Motor neuron (in vitro differentiated cells): ENCODE measurements at regions not wholly inside any gene's neighbourhood (a gene's known extent, or its start where the extent isn't known, plus 50 kb on each side); places are given as distances from the start of the nearest gene placed in this dataset.

ENCODE experiments used
- ATAC-seq, 8 experiments: fragments of 200-7000 bp; cut with Tn5 transposase; replicated peaks in 6 of 8; 2 replicates each; pipeline ENCODE4 v1.8.0; 2021; ENCODE audit warnings: mild to moderate bottlenecking in 8 of 8, moderate library complexity in 8 of 8
- H3K27ac ChIP-seq, 2 donors: fragments of 250-450 bp; sonication (Bioruptor Pico); 2 replicates each; pipeline ENCODE4 v1.9.0; 2021; ENCODE audit warnings: antibody characterized with exemption in 2 of 2, mild to moderate bottlenecking in 2 of 2, moderate library complexity in 1 of 2
- H3K4me1 ChIP-seq, 2 donors: fragments of 250-450 bp; sonication (Bioruptor Pico); replicated peaks in 1 of 2; 2 replicates each; pipeline ENCODE4 v1.6.1; 2021; ENCODE audit warnings: antibody characterized with exemption in 2 of 2, mild to moderate bottlenecking in 2 of 2, moderate library complexity in 1 of 2
- H3K4me3 ChIP-seq, 5 donors: fragments of 250-450 bp; sonication (Bioruptor Pico); 2 replicates each; pipeline ENCODE4 v1.9.0; 2021; ENCODE audit warnings: antibody characterized with exemption in 5 of 5, mild to moderate bottlenecking in 5 of 5, moderate library complexity in 4 of 5
- WGBS, 10 experiments: fragments of 450-650 bp; shearing (Covaris generic); methylation state at CpG; one replicate each; pipeline ENCODE4 v1.0.0; 2022; 5-methylcytosine and 5-hydroxymethylcytosine counted together
- in situ Hi-C, 9 experiments: fragments of 400-800 bp; cut with MboI; loops; one replicate each; pipeline ENCODE4 v1.15.0; 2021; ENCODE audit warnings: low sequenced_read_pairs in 9 of 9, low pct_unique_long_range_greater_than_20kb in 2 of 9; ENCODE audit not compliant: unreplicated experiment in 9 of 9

DNA sequence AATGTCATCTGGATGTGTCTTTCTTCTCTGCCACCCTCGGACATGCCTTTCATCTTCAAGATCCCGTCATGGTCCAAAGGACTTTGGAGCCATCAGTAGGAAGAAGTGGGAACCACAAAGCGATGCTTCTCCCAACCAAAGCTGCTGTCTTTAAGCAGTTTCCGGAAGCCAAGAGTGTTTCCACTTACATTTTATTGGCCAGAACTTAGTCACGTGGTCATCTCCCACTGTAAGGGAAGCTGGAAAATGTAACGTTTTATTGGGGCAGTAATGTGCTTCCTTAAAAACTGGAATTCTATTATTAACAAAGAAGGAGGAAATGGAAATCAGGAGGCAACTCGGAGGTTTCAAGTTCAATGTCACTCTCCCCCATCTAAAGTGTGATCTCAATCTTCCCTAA is 170.8 kb downstream of the ATG4C start:
- in situ Hi-C loops, result no loop called here
- no peak overlapping the region for H3K27ac ChIP-seq
- no peak overlapping the region for H3K4me3 ChIP-seq
- WGBS, 10 experiments, result 6 to 88% (median 79%) methylated on average over 2 to 7 of the region's 7 CpGs; no CpG with 5 or more reads in 1 of the 10 experiments
- ATAC-seq, result no peak
- H3K4me1 ChIP-seq, result peaks cover 10 to 12% of the 10 kb centered on the region in 2 donors

DNA sequence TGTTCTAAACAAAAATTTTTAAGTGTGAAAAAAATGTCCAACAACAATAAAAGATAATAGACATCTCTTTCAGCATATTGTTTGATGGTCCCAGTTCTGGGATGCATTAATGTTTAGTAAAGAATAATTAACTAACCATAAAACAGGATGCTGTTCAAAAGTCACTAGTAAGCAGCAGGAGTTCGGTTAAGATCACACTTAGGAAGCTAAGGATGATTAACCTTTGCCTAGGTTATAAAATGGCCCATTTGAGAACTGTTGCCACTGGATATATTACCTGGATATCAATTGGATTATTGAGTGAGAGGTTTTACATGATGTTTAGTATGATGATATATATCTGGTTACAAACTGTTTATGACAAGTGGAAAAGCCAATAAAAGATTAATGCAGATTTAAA is 171.7 kb downstream of the ATG4C start:
- in situ Hi-C loops, result no loop called here
- WGBS, 10 experiments, result 0 to 100% (median 86%) methylated on average over 1 of the region's 1 CpG; no CpG with 5 or more reads in 2 of the 10 experiments
- no peak for ATAC-seq
- Histone ChIP-seq H3K27ac (no peak overlapping the region), H3K4me1 (peaks cover 10 to 12% of the 10 kb centered on the region in 2 donors), H3K4me3 (no peak overlapping the region)

GRCh38 chr1:62962014-62962812 is 178.3 kb downstream of the ATG4C start:
- in situ Hi-C loops, result no loop called here
- H3K4me1 ChIP-seq, result peaks cover 0 to 2% of the 10 kb centered on the region in 2 donors
- ATAC-seq, result peak in 3 of 8 experiments; percentile 44 to 52 (median 50)
- WGBS, 10 experiments, result 0 to 75% (median 57%) methylated on average over 1 to 4 of the region's 4 CpGs
- H3K27ac ChIP-seq, result no peak overlapping the region
- H3K4me3 ChIP-seq, result no peak overlapping the region

DNA sequence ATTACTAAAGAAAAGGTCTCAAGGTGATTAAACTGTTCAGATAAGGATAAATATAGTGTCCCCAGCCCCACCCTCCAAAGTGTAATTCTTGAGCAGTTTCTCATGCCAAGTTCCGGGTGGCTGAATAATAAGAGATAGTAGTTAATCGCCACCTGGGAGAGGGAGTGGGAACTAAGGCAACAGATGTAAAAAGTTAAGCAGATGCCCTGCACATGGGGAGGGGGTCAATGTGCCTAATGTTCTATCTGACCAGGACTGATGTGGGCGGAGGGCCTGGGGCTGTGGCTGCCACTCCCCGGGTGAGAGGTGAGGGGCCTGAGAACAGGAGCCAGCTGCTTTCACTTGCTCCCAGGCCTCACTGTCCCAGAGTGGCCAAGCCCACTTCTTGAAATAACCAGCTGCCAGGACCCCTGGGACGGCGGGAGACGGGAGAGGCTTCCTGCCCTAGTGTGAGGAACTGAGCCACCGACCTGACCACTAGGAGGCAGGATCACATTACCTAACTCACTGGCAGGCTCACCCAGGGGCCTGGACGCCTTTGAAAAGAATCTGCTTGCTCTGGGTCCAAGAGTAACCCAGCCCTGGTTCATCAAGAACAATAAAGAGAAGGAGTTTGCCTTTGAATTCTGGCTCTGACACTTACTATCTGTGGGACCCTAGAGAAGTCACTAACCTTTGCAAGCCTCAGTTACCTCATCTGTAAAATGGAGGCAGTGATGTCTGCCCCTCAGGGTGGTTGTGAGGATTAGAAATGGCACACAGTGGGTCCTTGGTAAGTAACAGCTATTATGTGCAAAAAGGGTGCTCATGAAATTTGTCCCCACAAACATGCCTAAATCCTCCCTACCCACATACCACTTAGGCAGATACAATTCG is 179.2 kb downstream of the ATG4C start:
- ATAC-seq, result peak; percentile 65 to 89 (median 82)
- in situ Hi-C loops, result no loop called here
- H3K4me1 ChIP-seq, result peaks cover 0 to 2% of the 10 kb centered on the region in 2 donors
- WGBS, 10 experiments, result 13 to 100% (median 48%) methylated on average over 1 to 8 of the region's 10 CpGs; no CpG with 5 or more reads in 2 of the 10 experiments
- H3K4me3 ChIP-seq, result no peak overlapping the region
- no peak overlapping the region for H3K27ac ChIP-seq

GRCh38 chr1:62964141-62964540 is 180.2 kb downstream of the ATG4C start:
- H3K27ac ChIP-seq, result no peak overlapping the region
- no peak overlapping the region for H3K4me3 ChIP-seq
- WGBS, 10 experiments, result 0 to 100% (median 85%) methylated on average over 1 to 3 of the region's 3 CpGs; no CpG with 5 or more reads in 2 of the 10 experiments
- H3K4me1 ChIP-seq, result peaks cover 0 to 2% of the 10 kb centered on the region in 2 donors
- no peak for ATAC-seq
- in situ Hi-C loops, result no loop called here

GRCh38 chr1:62967031-62967430 is 183.1 kb downstream of the ATG4C start:
- in situ Hi-C loops, result no loop called here
- 35 to 98% (median 85%) methylated on average over 1 to 5 of the region's 10 CpGs; no CpG with 5 or more reads in 4 of the 10 experiments for WGBS, 10 experiments
- no peak overlapping the region for H3K27ac ChIP-seq
- H3K4me3 ChIP-seq, result no peak overlapping the region
- ATAC-seq, result no peak
- peaks cover 0 to 2% of the 10 kb centered on the region in 2 donors for H3K4me1 ChIP-seq

DNA sequence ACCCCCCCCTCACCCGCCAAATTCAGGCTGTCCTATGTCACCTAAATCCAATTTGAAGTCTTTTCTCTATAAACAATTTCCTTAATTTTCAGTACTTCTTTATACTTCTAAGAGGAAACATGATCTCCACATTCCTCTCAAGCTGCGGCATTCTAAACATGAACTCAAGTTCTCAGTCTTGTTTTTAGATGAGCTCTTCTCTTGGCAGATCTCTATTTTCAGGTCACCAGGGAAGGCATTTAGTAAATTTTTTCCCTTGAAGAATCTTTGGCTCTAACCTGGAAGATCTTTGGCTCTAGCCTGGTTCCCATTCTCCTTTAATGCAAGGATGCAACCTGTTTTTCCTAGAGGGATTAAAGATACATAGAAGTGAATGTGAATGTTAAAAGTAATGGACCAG is 193.4 kb downstream of the ATG4C start:
- no peak overlapping the region for H3K27ac ChIP-seq
- H3K4me3 ChIP-seq, result no peak overlapping the region
- H3K4me1 ChIP-seq, result peaks cover 27 to 54% of the 10 kb centered on the region in 2 donors
- in situ Hi-C loops, result loop anchor here in 1 of 9 experiments (25.0 kb wide), 1 partner anchor 140 kb away; no protein-coding TSS in a partner anchor
- 29 to 100% (median 90%) methylated on average over 1 to 2 of the region's 2 CpGs for whole genome bisulfite sequencing, 10 experiments
- ATAC-seq, result no peak

GRCh38 chr1:62978741-62979140 is 194.8 kb downstream of the ATG4C start:
- peaks cover 27 to 54% of the 10 kb centered on the region in 2 donors for H3K4me1 ChIP-seq
- ATAC-seq, result peak in 5 of 8 experiments; percentile 35 to 71 (median 65)
- in situ Hi-C loops, result loop anchor here in 1 of 9 experiments (25.0 kb wide), 1 partner anchor 141 kb away; no protein-coding TSS in a partner anchor
- H3K27ac ChIP-seq, result no peak overlapping the region
- no peak overlapping the region for H3K4me3 ChIP-seq
- 0 to 65% (median 40%) methylated on average over 1 to 2 of the region's 2 CpGs; no CpG with 5 or more reads in 1 of the 10 experiments for WGBS, 10 experiments

- H3K4me1 ChIP-seq, result peaks cover 21 to 32% of the 10 kb centered on the region in 2 donors
- no peak overlapping the region for H3K27ac ChIP-seq
- no peak for ATAC-seq
- no peak overlapping the region for H3K4me3 ChIP-seq
- WGBS, 10 experiments, result 65 to 97% (median 89%) methylated on average over 3 to 5 of the region's 5 CpGs; no CpG with 5 or more reads in 3 of the 10 experiments
- in situ Hi-C loops, result loop anchor here in 1 of 9 experiments (25.0 kb wide), 1 partner anchor 144 kb away; no protein-coding TSS in a partner anchor
Measured at GRCh38 chr1:62981434-62981833, 197.5 kb downstream of the ATG4C start.

DNA sequence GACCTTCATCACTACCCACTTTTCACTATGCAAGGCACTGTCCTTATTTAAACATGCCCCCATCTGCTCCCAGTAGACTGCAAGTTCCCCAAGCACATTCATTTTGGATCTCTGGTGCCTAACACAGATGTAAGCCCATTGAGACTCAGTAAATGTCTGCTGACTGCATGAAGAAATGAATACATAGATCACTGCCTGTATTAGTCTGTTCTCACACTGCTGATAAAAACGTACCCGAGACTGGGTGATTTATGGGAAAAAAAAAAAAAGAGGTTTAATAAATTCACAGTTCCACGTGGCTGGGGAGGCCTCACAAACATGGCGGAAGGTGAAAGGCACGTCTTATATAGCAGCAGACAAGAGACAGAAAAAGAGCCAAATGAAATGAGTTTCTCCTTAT is 204.9 kb downstream of the ATG4C start:
- in situ Hi-C loops, result loop anchor here in 1 of 9 experiments (25.0 kb wide), 1 partner anchor 152 kb away; no protein-coding TSS in a partner anchor
- Histone ChIP-seq H3K27ac (no peak overlapping the region), H3K4me3 (no peak overlapping the region), H3K4me1 (no peaks in the 10 kb centered on the region)
- ATAC-seq, result peak in 4 of 8 experiments; percentile 48 to 56 (median 52)
- WGBS, 10 experiments, result 16 to 100% (median 70%) methylated on average over 2 to 5 of the region's 5 CpGs; no CpG with 5 or more reads in 2 of the 10 experiments

DNA sequence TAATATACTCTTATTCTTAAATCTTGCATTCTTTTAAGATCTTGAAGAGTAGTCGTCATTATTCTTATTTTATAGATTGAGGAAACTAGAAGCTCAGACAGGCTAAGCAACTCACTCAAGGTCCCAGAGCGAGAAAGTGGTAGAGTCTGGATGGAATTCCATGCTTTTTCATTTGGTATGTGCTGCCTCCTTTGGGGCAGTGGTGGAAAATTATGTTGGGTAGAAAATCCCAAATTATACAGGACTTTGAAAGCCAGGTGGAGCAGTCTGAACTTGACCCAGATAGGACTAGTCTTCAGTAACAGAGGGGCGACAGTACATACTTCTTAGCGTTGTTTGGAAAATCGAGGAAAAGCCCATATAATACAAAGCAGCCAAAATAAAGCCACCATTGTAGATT is 205.6 kb downstream of the ATG4C start:
- in situ Hi-C loops, result loop anchor here in 1 of 9 experiments (25.0 kb wide), 1 partner anchor 152 kb away; no protein-coding TSS in a partner anchor
- Histone ChIP-seq H3K4me1 (no peaks in the 10 kb centered on the region), H3K4me3 (no peak overlapping the region), H3K27ac (no peak overlapping the region)
- ATAC-seq, result peak in 2 of 8 experiments; percentile 20 to 64
- WGBS, 10 experiments, result 16 to 100% (median 89%) methylated on average over 1 to 5 of the region's 5 CpGs

GRCh38 chr1:62991152-62991551 is 207.2 kb downstream of the ATG4C start:
- ATAC-seq, result no peak

More at GRCh38 chr1:62991152-62991551, 207.2 kb downstream of the ATG4C start:
- H3K4me3 ChIP-seq, result no peak overlapping the region
- in situ Hi-C loops, result loop anchor here in 1 of 9 experiments (25.0 kb wide), 1 partner anchor 154 kb away; no protein-coding TSS in a partner anchor
- no peak overlapping the region for H3K27ac ChIP-seq
- 12 to 94% (median 57%) methylated on average over 2 to 3 of the region's 3 CpGs; no CpG with 5 or more reads in 5 of the 10 experiments for WGBS, 10 experiments
- H3K4me1 ChIP-seq, result no peaks in the 10 kb centered on the region
